Karpas-422 (cell line): ENCODE measurements at regions not wholly inside any gene's neighbourhood (a gene's known extent, or its start where the extent isn't known, plus 50 kb on each side); places are given as distances from the start of the nearest gene placed in this dataset.

Experiments
- DNase-seq: peaks from one replicate; pipeline ENCODE4 v3.0.0-alpha.2; 2015
- H2AFZ ChIP-seq: fragments of 200-600 bp; sonication (generic); 2 replicates; pipeline ENCODE4 v1.6.1; 2014; ENCODE audit warnings: antibody characterized with exemption, low read length, mixed read lengths
- H3K27ac ChIP-seq: fragments of 200-600 bp; sonication (generic); 2 replicates; pipeline ENCODE4 v1.5.1; 2014; ENCODE audit warnings: mild to moderate bottlenecking, low read length, moderate library complexity
- H3K27me3 ChIP-seq: fragments of 200-600 bp; sonication (generic); 2 replicates; pipeline ENCODE4 v1.6.1; 2014; ENCODE audit warnings: low read length, mixed read lengths
- H3K36me3 ChIP-seq: fragments of 200-600 bp; sonication (generic); 2 replicates; pipeline ENCODE4 v1.6.1; 2014; ENCODE audit warnings: low read length, mixed read lengths; ENCODE audit not compliant: insufficient read depth
- H3K4me1 ChIP-seq: fragments of 200-600 bp; sonication (generic); 2 replicates; pipeline ENCODE4 v1.6.1; 2014; ENCODE audit warnings: mild to moderate bottlenecking, low read length, mixed read lengths
- H3K4me2 ChIP-seq: fragments of 200-600 bp; sonication (generic); 2 replicates; pipeline ENCODE4 v1.6.1; 2014; ENCODE audit warnings: low read length, low read depth, mild to moderate bottlenecking; ENCODE audit not compliant: poor library complexity, severe bottlenecking
- H3K4me3 ChIP-seq: fragments of 200-600 bp; sonication (generic); 2 replicates; pipeline ENCODE4 v1.5.1; 2014; ENCODE audit warnings: mild to moderate bottlenecking, antibody characterized with exemption, low read length, mixed read lengths
- H3K79me2 ChIP-seq: fragments of 200-600 bp; sonication (generic); 2 replicates; pipeline ENCODE4 v1.6.1; 2014; ENCODE audit warnings: mild to moderate bottlenecking, low read length, mixed read lengths
- H3K9ac ChIP-seq: fragments of 200-600 bp; sonication (generic); 2 replicates; pipeline ENCODE4 v1.6.0; 2014; ENCODE audit warnings: low read length
- H3K9me2 ChIP-seq: fragments of 200-600 bp; sonication (generic), shearing (Covaris generic); replicated peaks from 2 replicates; pipeline ENCODE4 v1.6.0; 2014; ENCODE audit warnings: mild to moderate bottlenecking, low read length, moderate library complexity; ENCODE audit not compliant: insufficient read depth
- H3K9me3 ChIP-seq: fragments of 300-700, 200-600 bp; sonication (generic); 2 replicates; pipeline ENCODE4 v1.6.1; 2014; ENCODE audit warnings: low read length, mixed read lengths
- H4K20me1 ChIP-seq: fragments of 200-600 bp; sonication (generic); 2 replicates; pipeline ENCODE4 v1.6.1; 2014; ENCODE audit warnings: mild to moderate bottlenecking, antibody characterized with exemption, low read length, low read depth; ENCODE audit not compliant: insufficient read depth

GRCh38 chr13:86757236-86757978 lies 913.8 kb upstream of the SLITRK5 start:
- H2AFZ ChIP-seq, result peak overlapping the region; percentile 64; the same call in 1 of the 2 replicates
- H3K36me3 ChIP-seq, result no peaks in the 10 kb centered on the region
- no peaks in the 10 kb centered on the region for H3K9me2 ChIP-seq
- H3K9ac ChIP-seq, result no peak overlapping the region
- no peaks in the 10 kb centered on the region for H3K79me2 ChIP-seq
- H3K4me2 ChIP-seq, result no peak overlapping the region
- H3K4me1 ChIP-seq, result peaks cover 15% of the 10 kb centered on the region
- no peak overlapping the region for H3K4me3 ChIP-seq
- no peak for DNase-seq
- H3K27ac ChIP-seq, result no peak overlapping the region
- H3K9me3 ChIP-seq, result no peaks in the 10 kb centered on the region
- no peaks in the 10 kb centered on the region for H4K20me1 ChIP-seq
- H3K27me3 ChIP-seq, result no peaks in the 10 kb centered on the region

DNA sequence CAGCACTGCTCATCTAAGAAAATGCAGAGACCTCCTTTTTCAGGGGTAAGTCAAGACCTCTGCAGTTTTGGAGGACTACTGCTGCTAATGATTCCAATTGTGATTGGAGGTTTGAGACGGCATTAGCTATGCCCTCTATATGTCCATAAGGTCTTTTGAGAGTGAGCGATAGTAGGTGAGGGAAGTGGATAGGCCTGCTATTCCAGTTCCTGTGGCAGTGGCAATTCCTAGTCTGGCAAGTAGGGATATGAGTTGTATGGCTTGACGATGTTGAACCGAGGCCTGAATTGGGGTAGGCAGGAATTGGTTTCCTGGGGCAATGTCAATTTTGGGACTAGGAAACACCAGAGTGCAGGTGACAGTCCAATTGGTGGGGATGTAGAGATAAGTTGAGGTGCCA lies 913.1 kb upstream of the SLITRK5 start:
- H3K4me3 ChIP-seq, result no peak overlapping the region
- H3K27ac ChIP-seq, result no peak overlapping the region

GRCh38 chr13:86760620-86761019 lies 910.6 kb upstream of the SLITRK5 start:
- H3K4me3 ChIP-seq, result no peak overlapping the region
- no peaks in the 10 kb centered on the region for H3K36me3 ChIP-seq
- no peaks in the 10 kb centered on the region for H4K20me1 ChIP-seq
- no peaks in the 10 kb centered on the region for H3K79me2 ChIP-seq
- H3K4me1 ChIP-seq, result peaks cover 15% of the 10 kb centered on the region
- H2AFZ ChIP-seq, result no peak overlapping the region
- no peaks in the 10 kb centered on the region for H3K9me2 ChIP-seq
- DNase-seq, result peak; percentile 51
- no peak overlapping the region for H3K27ac ChIP-seq
- no peak overlapping the region for H3K9ac ChIP-seq
- H3K27me3 ChIP-seq, result no peaks in the 10 kb centered on the region
- H3K4me2 ChIP-seq, result peak overlapping the region; percentile 18
- no peaks in the 10 kb centered on the region for H3K9me3 ChIP-seq

More for the DNA sequence above, 913.1 kb upstream of the SLITRK5 start:
- Histone ChIP-seq H3K9me2 (no peaks in the 10 kb centered on the region), H3K9ac (no peak overlapping the region), H3K27me3 (no peaks in the 10 kb centered on the region), H3K4me1 (peaks cover 15% of the 10 kb centered on the region), H4K20me1 (no peaks in the 10 kb centered on the region), H3K9me3 (no peaks in the 10 kb centered on the region), H3K36me3 (no peaks in the 10 kb centered on the region), H3K4me2 (no peak overlapping the region), H3K79me2 (no peaks in the 10 kb centered on the region), H2AFZ (no peak overlapping the region)
- DNase-seq, result no peak

GRCh38 chr13:86765462-86765861 lies 905.7 kb upstream of the SLITRK5 start:
- Histone ChIP-seq H3K27ac (no peak overlapping the region), H3K4me2 (no peak overlapping the region), H2AFZ (no peak overlapping the region), H3K79me2 (no peaks in the 10 kb centered on the region), H3K9me3 (no peaks in the 10 kb centered on the region), H3K27me3 (no peaks in the 10 kb centered on the region), H3K9me2 (no peaks in the 10 kb centered on the region), H3K4me1 (peaks cover 12% of the 10 kb centered on the region), H4K20me1 (no peaks in the 10 kb centered on the region), H3K4me3 (no peak overlapping the region), H3K36me3 (no peaks in the 10 kb centered on the region), H3K9ac (no peak overlapping the region)
- no peak for DNase-seq

DNA sequence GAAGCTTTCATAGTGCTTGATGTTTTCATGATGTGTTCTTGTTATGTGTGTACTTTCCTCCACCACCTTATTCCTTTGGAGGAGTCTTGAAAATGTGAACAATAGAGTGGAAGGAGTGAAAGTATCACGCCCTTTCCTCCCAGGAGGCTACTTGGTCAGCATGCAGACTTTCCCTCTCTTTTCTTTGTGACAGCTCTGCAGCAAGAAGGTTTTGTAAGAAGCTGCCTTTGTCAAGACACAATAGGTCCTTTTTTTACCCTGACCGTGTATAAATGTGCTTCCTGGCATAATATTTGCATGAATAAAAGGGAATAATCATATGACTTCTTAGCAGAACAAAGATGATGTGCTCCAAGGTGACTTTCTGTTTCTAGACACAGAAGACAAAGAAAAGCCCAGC lies 882.6 kb upstream of the SLITRK5 start:
- no peak overlapping the region for H3K4me3 ChIP-seq
- no peak for DNase-seq
- H3K79me2 ChIP-seq, result no peaks in the 10 kb centered on the region
- 0 out of 2 replicates have a peak overlapping the region, but pooled peaks have one; percentile 61 for H2AFZ ChIP-seq
- no peaks in the 10 kb centered on the region for H3K9me2 ChIP-seq
- no peak overlapping the region for H3K27ac ChIP-seq
- H3K9ac ChIP-seq, result no peak overlapping the region
- no peaks in the 10 kb centered on the region for H3K4me1 ChIP-seq
- no peak overlapping the region for H3K4me2 ChIP-seq
- 0 out of 2 replicates have a peak, but pooled peaks cover 3% of the 10 kb centered on the region for H3K36me3 ChIP-seq
- H3K9me3 ChIP-seq, result peaks cover 15% of the 10 kb centered on the region
- no peaks in the 10 kb centered on the region for H3K27me3 ChIP-seq
- H4K20me1 ChIP-seq, result no peaks in the 10 kb centered on the region

- no peaks in the 10 kb centered on the region for H3K4me1 ChIP-seq
- no peak overlapping the region for H3K4me3 ChIP-seq
- no peak overlapping the region for H3K4me2 ChIP-seq
- H3K9me3 ChIP-seq, result peaks cover 14% of the 10 kb centered on the region
- no peak overlapping the region for H3K27ac ChIP-seq
- no peaks in the 10 kb centered on the region for H3K79me2 ChIP-seq
- no peak overlapping the region for H3K9ac ChIP-seq
- H3K27me3 ChIP-seq, result no peaks in the 10 kb centered on the region
- H3K9me2 ChIP-seq, result no peaks in the 10 kb centered on the region
- H3K36me3 ChIP-seq, result 0 out of 2 replicates have a peak, but pooled peaks cover 3% of the 10 kb centered on the region
- H4K20me1 ChIP-seq, result no peaks in the 10 kb centered on the region
- H2AFZ ChIP-seq, result no peak overlapping the region
- DNase-seq, result no peak
Measured at GRCh38 chr13:86792153-86792651, 879.0 kb upstream of the SLITRK5 start.

DNA sequence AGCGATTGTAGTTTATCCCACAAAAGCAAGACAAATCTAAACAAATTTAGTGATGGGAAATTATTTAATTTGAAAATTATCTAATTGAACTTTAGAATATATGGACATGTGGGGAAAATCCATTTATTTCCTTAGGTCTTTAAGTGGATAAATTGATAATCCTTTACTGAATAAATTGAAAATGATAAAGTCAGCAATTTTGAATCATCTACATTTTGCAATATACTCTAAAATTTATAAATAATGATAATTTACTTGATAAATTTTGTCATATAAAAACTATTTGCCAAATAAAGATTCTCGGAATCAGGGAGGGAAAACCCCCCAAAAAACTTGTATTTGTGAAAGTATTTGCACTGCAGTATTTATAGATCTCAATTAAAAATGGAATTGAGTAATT lies 875.3 kb upstream of the SLITRK5 start:
- Histone ChIP-seq H3K36me3 (0 out of 2 replicates have a peak, but pooled peaks cover 3% of the 10 kb centered on the region), H3K9me3 (peaks cover 14% of the 10 kb centered on the region; the same call in 1 of the 2 replicates), H4K20me1 (no peaks in the 10 kb centered on the region), H3K27me3 (no peaks in the 10 kb centered on the region), H3K9ac (no peak overlapping the region), H3K4me3 (no peak overlapping the region), H3K9me2 (no peaks in the 10 kb centered on the region), H2AFZ (peak overlapping the region; percentile 79; the same call in 1 of the 2 replicates), H3K4me2 (no peak overlapping the region), H3K79me2 (no peaks in the 10 kb centered on the region), H3K4me1 (no peaks in the 10 kb centered on the region), H3K27ac (no peak overlapping the region)
- no peak for DNase-seq

DNA sequence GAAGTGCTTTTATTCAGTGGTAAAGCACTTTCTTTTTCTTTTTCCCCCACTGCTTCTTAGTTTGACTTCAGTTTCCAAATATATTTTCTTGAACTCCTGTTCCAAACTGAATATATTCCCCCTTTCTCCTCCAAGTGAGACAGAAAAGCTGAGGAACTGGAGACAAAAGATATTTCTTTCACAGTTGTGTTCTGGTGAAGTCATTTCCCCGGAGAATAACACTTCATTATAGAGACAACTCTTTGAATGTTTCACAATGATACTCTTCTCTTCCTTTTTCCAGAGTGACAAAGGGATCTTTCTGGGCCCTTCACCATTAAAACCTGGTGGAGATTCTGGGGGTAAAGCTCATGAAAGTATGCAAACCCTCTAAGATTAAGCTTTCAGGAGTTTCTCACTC lies 860.8 kb upstream of the SLITRK5 start:
- no peak overlapping the region for H3K4me3 ChIP-seq

More for the DNA sequence above, 860.8 kb upstream of the SLITRK5 start:
- peak overlapping the region; percentile 80 for H2AFZ ChIP-seq
- H3K4me1 ChIP-seq, result peaks cover 4% of the 10 kb centered on the region; the same call in 1 of the 2 replicates
- no peaks in the 10 kb centered on the region for H3K9me2 ChIP-seq
- H3K9ac ChIP-seq, result no peak overlapping the region
- no peaks in the 10 kb centered on the region for H3K27me3 ChIP-seq
- no peak overlapping the region for H3K27ac ChIP-seq
- no peak for DNase-seq
- no peaks in the 10 kb centered on the region for H3K79me2 ChIP-seq
- no peaks in the 10 kb centered on the region for H4K20me1 ChIP-seq
- peak overlapping the region; percentile 1 for H3K4me2 ChIP-seq
- peaks cover 14% of the 10 kb centered on the region for H3K9me3 ChIP-seq
- no peaks in the 10 kb centered on the region for H3K36me3 ChIP-seq
